Muscle layer of duodenum (tissue), 2 donors: ENCODE measurements at regions not wholly inside any gene's neighbourhood (a gene's known extent, or its start where the extent isn't known, plus 50 kb on each side); places are given as distances from the start of the nearest gene placed in this dataset.

Experiments
- H3K27ac ChIP-seq: one replicate; pipeline ENCODE4 v1.7.0; 2013; ENCODE audit warnings: mild to moderate bottlenecking, low read length
- H3K27me3 ChIP-seq: one replicate; pipeline ENCODE4 v1.7.0; 2013; ENCODE audit warnings: low read depth, mild to moderate bottlenecking, control low read depth, low read length
- H3K36me3 ChIP-seq, 2 donors: one replicate each; pipeline ENCODE4 v1.7.0; 2013; ENCODE audit warnings: low read length in 2 of 2, control low read depth in 1 of 2, mild to moderate bottlenecking in 1 of 2; ENCODE audit not compliant: insufficient read depth in 2 of 2, control insufficient read depth in 1 of 2
- H3K4me1 ChIP-seq, 2 donors: one replicate each; pipeline ENCODE4 v1.7.0; 2013; ENCODE audit warnings: low read length in 2 of 2, mild to moderate bottlenecking in 2 of 2, control low read depth in 1 of 2, moderate library complexity in 1 of 2; ENCODE audit not compliant: insufficient read depth in 2 of 2, control insufficient read depth in 1 of 2
- H3K4me3 ChIP-seq, 2 donors: one replicate each; pipeline ENCODE4 v1.7.0; 2013; ENCODE audit warnings: low read length in 2 of 2, low read depth in 1 of 2, mild to moderate bottlenecking in 1 of 2
- H3K9me3 ChIP-seq, 2 donors: one replicate each; pipeline ENCODE4 v1.7.0; 2013; ENCODE audit warnings: low read length in 2 of 2, control low read depth in 1 of 2, mild to moderate bottlenecking in 1 of 2; ENCODE audit not compliant: control insufficient read depth in 1 of 2
- donor health status: healthy.

DNA sequence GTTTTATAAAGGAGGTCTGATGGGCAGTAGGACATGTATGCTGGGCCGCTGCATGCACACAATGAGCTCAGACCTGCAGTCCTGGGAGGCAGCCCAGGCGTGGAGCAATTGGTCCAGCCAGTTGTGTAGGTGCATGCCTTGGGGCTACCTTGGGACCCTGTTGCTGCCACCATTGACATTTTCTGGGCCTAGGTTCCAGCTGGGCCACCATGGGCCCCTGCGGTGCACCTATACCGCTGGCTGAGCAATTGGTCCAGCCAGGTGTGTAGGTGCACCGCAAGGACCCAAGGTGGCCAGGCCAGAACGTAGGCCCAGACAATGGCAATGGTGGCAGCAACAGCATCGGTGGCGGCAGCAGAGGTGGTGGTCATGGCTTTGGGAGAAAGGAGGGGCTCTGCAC is 143.9 kb downstream of the PXDC1 start:
- Histone ChIP-seq H3K27me3 (no peaks in the 10 kb centered on the region), H3K27ac (no peak overlapping the region), H3K4me1 (no peaks in the 10 kb centered on the region), H3K9me3 (peaks cover 0 to 2% of the 10 kb centered on the region in 2 donors), H3K36me3 (no peaks in the 10 kb centered on the region), H3K4me3 (no peak overlapping the region)

DNA sequence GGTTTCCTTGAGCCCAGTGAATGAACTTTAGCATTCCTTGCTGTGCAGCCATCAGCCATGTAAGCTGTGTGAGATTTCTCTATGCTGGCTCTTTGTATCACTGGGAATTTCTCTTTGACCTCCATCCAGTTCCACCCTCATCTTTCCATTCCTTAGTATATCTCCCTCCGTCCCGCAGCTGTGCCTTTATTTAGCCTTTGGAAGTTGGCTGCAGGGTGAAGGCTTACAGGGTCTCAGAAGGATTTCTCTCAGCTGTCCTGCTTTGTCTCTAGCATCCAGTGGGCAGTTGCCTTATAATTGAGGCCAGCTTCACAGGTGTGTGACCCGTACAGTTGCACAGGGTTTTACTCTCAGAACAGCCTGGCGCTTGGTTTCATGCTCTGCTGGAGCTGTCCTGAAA is 144.3 kb downstream of the PXDC1 start:
- Histone ChIP-seq H3K4me3 (no peak overlapping the region), H3K27me3 (no peaks in the 10 kb centered on the region), H3K4me1 (no peaks in the 10 kb centered on the region), H3K36me3 (no peaks in the 10 kb centered on the region), H3K27ac (no peak overlapping the region), H3K9me3 (peaks cover 0 to 7% of the 10 kb centered on the region in 2 donors)

DNA sequence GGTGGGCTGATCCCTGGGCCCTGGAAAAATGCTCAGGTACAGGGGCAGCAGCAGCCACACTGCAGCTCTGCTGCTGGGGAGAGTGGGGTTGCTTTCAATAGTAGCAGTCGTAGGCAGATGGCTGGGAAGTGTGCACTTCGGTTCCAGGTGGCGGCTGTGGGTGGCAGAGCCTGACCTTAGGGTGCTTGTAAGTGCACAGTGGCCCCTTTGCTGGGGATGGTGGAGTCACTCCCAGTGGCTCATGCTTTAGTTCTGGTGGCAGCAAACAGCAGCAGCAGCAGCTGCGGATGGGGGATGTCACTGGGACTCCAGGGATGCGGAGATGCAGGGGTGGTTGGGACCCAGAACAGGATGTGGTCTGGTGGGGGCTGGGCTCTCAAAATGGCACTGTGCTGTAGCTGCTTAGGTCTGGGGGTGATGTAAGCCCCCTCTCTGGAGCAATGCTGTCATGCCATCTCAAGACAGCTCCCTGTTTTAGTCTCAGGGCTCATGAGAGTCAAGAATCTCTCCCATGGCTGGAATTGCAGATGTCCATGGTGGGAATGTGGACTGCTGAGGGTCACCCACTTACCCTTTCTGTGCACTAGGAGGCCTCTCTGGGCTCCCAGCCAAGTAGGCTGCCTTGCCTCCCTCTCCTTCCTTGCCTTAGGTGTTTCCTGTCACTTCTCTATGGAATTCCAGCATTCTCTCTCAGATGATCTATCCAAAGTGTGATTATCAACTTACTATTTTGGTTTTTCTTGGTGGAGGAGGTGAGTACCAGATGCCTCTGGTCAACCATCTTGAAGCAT is 146.7 kb upstream of the SLC22A23 start:
- peaks cover 6 to 13% of the 10 kb centered on the region in 2 donors for H3K9me3 ChIP-seq
- no peaks in the 10 kb centered on the region for H3K4me1 ChIP-seq
- no peaks in the 10 kb centered on the region for H3K27me3 ChIP-seq
- no peak overlapping the region for H3K27ac ChIP-seq
- no peaks in the 10 kb centered on the region for H3K36me3 ChIP-seq
- H3K4me3 ChIP-seq, result no peak overlapping the region

DNA sequence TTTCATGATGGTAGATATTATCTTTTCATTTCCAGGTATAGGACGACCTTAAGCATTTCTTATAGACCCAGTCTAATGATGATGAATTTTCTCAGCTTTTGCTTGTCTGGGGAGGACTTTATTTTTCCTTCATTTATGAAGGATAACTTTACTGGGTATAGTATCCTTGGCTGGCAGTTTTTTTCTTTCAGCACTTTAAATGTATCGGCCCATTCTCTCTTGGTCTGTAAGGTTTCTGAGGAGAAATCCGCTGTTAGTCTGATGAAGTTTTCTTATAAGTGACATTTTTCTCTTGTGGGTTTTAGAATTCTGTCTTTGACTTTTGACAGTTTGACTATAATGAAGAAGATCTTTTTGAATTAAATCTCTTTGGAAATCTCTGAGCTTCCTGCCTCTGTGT is 144.7 kb upstream of the SLC22A23 start:
- no peaks in the 10 kb centered on the region for H3K36me3 ChIP-seq
- no peaks in the 10 kb centered on the region for H3K27me3 ChIP-seq
- no peak overlapping the region for H3K27ac ChIP-seq
- peaks cover 6 to 13% of the 10 kb centered on the region in 2 donors for H3K9me3 ChIP-seq
- H3K4me3 ChIP-seq, result no peak overlapping the region
- H3K4me1 ChIP-seq, result no peaks in the 10 kb centered on the region

DNA sequence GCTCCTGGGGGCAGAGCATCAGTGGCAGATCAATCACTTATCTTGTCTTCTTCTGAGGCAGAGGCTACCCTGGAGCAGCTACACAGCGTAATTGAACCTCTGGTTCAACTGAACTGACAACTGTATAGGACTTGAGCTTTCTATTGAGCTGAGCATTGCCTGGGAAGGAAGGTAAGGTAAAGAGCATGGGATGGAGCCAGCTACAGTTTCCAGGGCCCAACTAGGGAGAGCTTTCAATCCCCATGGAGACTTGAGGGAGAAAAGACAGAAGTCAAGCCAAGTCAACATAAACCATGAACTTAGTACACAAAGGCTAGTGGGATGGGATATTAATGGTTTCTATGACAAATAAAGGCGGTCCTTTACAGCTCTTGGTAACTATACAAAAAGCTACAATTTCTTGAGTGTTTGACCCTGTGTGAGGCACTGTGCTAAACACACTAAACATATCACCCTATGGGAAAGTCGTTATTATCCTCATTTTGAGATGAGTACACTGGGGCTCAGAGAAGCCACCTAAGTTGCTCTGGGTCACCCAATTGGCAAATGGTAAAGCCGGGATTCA is 140.7 kb upstream of the SLC22A23 start:
- H3K4me1 ChIP-seq, result no peaks in the 10 kb centered on the region

DNA sequence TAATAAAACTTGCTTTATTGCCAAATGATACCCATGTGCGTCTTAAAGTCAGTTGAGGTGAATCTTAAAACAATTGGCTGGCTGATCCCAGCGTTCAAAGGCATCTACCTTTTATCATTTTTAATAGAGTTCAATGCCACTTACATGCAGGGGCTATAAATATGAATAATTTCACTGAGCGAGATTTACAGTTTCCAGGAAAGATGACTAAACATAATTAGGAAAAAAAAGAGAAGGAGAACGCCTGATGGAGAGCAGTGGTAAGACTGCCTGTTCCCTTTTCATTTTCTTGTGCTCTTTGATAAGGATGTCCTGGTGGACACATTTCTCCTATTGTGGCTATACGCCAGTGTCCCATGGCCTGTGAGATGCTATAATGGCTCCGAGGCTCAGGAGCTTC is 139.9 kb upstream of the SLC22A23 start:
- H3K4me1 ChIP-seq, result no peaks in the 10 kb centered on the region
- no peaks in the 10 kb centered on the region for H3K27me3 ChIP-seq
- peaks cover 0 to 4% of the 10 kb centered on the region in 2 donors for H3K36me3 ChIP-seq
- no peak overlapping the region for H3K4me3 ChIP-seq
- H3K27ac ChIP-seq, result no peak overlapping the region
- peaks cover 5 to 7% of the 10 kb centered on the region in 2 donors for H3K9me3 ChIP-seq

More for the DNA sequence above, 140.7 kb upstream of the SLC22A23 start:
- no peaks in the 10 kb centered on the region for H3K27me3 ChIP-seq
- peaks cover 6 to 11% of the 10 kb centered on the region in 2 donors for H3K9me3 ChIP-seq
- no peak overlapping the region for H3K27ac ChIP-seq
- H3K4me3 ChIP-seq, result no peak overlapping the region
- H3K36me3 ChIP-seq, result no peaks in the 10 kb centered on the region

DNA sequence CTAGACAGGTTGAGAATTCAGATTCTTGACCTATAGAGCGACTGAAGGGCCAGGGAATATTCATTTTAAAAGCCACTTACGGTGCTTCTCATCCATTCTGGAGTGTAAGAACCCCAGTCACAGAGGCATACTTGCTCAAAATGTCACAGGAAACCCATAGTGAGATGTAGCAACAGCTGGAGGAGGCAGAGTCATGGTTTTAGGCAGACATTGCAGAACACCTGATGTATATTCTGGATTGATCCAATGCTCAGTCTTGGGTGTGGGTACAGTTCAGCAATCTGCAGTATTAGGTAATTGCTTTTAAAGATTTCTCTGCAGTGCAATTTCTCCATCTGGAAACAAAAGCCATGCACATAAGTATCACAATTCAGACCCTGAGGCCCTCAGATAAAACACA is 137.4 kb upstream of the SLC22A23 start:
- Histone ChIP-seq H3K36me3 (peaks cover 0 to 5% of the 10 kb centered on the region in 2 donors), H3K9me3 (no peaks in the 10 kb centered on the region), H3K4me1 (no peaks in the 10 kb centered on the region), H3K27me3 (no peaks in the 10 kb centered on the region), H3K27ac (no peak overlapping the region), H3K4me3 (no peak overlapping the region)

DNA sequence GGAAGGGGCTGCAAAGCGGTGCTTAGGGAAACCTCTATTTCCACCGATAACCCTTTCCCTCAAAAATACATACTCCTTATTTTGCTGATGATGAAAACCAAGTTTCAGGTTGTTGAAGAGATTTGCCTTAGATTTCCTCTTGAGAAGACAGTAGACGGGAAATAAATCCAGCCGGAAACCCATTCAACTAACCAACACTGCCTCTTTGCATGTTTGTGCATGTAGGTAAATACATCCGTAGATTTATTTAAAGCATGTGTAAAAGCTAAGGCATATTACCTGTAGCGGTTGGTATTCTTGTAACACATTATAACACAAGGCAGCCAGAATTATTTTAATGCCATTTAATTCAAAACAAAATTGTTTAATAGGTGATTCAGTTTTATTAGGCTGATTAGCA is 136.3 kb upstream of the SLC22A23 start:
- H3K4me3 ChIP-seq, result no peak overlapping the region
- H3K4me1 ChIP-seq, result no peaks in the 10 kb centered on the region
- no peaks in the 10 kb centered on the region for H3K9me3 ChIP-seq
- no peak overlapping the region for H3K27ac ChIP-seq
- no peaks in the 10 kb centered on the region for H3K27me3 ChIP-seq
- peaks cover 0 to 5% of the 10 kb centered on the region in 2 donors for H3K36me3 ChIP-seq

DNA sequence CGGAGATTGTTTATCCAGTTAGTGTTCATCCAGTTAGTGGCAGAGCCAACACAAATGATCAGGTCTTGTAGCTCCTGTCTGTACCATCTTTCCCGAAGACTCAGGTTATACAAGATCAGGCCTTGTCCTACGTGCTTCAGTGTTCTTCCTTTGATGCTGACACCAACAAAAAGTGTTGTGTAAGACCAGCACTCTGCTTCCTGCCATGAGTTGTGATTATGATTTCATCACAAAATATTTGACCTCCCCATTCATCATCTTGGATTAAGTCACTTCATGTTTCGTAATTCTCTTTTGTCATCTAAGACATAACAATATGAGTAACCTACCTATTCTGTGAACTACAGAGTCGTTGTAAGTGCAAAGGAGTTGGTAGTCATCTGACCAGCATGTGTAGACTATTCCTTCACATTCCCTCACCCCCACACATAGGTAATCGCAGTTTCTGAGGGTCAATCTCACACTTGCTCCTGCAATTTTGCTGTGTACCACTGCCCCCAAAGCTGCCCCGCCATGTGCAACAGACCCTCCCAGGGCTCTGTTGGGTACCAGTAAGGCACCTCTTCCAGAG is 135.6 kb upstream of the SLC22A23 start:
- H3K4me1 ChIP-seq, result no peaks in the 10 kb centered on the region
- H3K9me3 ChIP-seq, result peaks cover 3% of the 10 kb centered on the region in 2 donors
- no peak overlapping the region for H3K27ac ChIP-seq
- peaks cover 0 to 5% of the 10 kb centered on the region in 2 donors for H3K36me3 ChIP-seq
- no peaks in the 10 kb centered on the region for H3K27me3 ChIP-seq
- no peak overlapping the region for H3K4me3 ChIP-seq

DNA sequence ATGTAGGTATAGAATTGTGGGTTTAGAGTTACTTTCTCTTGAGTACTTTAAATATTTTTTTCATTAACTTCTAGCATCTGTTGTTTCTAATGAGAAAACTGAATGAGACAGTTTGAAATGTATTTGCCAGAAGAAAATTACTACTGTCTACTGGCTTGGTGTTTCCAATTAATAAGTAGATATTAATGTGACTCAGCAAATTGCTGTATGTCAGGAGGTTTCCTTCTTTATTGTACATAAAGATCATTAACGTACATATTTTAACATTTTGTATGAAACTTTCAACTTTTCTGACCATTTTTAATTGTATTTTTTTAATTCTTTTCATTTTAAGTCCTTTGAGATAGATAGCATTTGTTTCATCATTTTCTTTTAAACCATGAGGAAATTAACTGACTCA is 135.1 kb upstream of the SLC22A23 start:
- H3K4me1 ChIP-seq, result no peaks in the 10 kb centered on the region
- no peaks in the 10 kb centered on the region for H3K27me3 ChIP-seq
- no peak overlapping the region for H3K4me3 ChIP-seq
- H3K27ac ChIP-seq, result no peak overlapping the region
- peaks cover 0 to 5% of the 10 kb centered on the region in 2 donors for H3K36me3 ChIP-seq
- peaks cover 3 to 8% of the 10 kb centered on the region in 2 donors for H3K9me3 ChIP-seq

DNA sequence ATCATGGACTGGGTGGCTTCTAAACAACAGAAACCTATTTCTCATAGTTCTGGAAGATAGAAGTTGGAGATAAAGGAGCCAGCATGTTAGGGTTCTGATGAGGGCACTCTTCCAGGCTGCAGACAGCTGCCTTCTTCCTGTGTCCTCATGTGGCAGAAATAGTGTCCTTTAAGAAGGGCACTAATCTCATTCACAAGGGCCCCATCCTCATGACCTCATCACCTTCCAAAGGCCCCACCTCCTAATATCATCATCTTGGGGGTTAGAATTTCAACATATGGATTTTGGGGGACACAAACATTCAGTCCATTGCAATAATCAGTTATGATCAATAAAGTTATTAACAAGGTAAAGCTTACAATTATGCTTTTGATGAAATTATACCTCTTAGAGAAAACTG is 130.8 kb upstream of the SLC22A23 start:
- no peak overlapping the region for H3K27ac ChIP-seq
- H3K4me1 ChIP-seq, result no peaks in the 10 kb centered on the region
- peaks cover 3 to 9% of the 10 kb centered on the region in 2 donors for H3K9me3 ChIP-seq
- no peaks in the 10 kb centered on the region for H3K27me3 ChIP-seq
- no peak overlapping the region for H3K4me3 ChIP-seq
- H3K36me3 ChIP-seq, result peaks cover 0 to 5% of the 10 kb centered on the region in 2 donors
